ENCODE measurements at regions not wholly inside any gene's neighbourhood (a gene's known extent, or its start where the extent isn't known, plus 50 kb on each side); places are given as distances from the start of the nearest gene placed in this dataset.
"Not testable (repeated sequence)": the region's sequence is repeated elsewhere in the genome, so short reads cannot be mapped to it uniquely, and the experiment has no call there.

GRCh38 chr2:51301381-51301780 lies 269.4 kb upstream of the NRXN1 start:
- H3K36me3 Mint-ChIP-seq (ENCODE audit: low read depth) = no peaks in the 10 kb centered on the region
- no peaks in the 10 kb centered on the region for H3K4me1 Mint-ChIP-seq (ENCODE audit: low read depth)
- H3K27ac Mint-ChIP-seq = no peak overlapping the region
- peaks cover 18% of the 10 kb centered on the region for H3K9me3 Mint-ChIP-seq
- intact Hi-C loops (cut with micrococcal nuclease) = no loop called here
- H3K27me3 Mint-ChIP-seq = no peaks in the 10 kb centered on the region
- H3K4me3 Mint-ChIP-seq = no peak overlapping the region

- H3K9me3 Mint-ChIP-seq = peaks cover 5% of the 10 kb centered on the region
- no peaks in the 10 kb centered on the region for H3K4me1 Mint-ChIP-seq (ENCODE audit: low read depth)
- no peaks in the 10 kb centered on the region for H3K36me3 Mint-ChIP-seq (ENCODE audit: low read depth)
- H3K27ac Mint-ChIP-seq = no peak overlapping the region
- no peaks in the 10 kb centered on the region for H3K27me3 Mint-ChIP-seq
- no peak overlapping the region for H3K4me3 Mint-ChIP-seq
- intact Hi-C loops (cut with micrococcal nuclease) = no loop called here
Observed at GRCh38 chr2:51299370-51299769, 267.4 kb upstream of the NRXN1 start.

- Mint-ChIP-seq H3K9me3 (peaks cover 6% of the 10 kb centered on the region), H3K27ac (no peak overlapping the region), H3K4me3 (no peak overlapping the region), H3K27me3 (no peaks in the 10 kb centered on the region), H3K36me3 (ENCODE audit: low read depth) (no peaks in the 10 kb centered on the region), H3K4me1 (ENCODE audit: low read depth) (no peaks in the 10 kb centered on the region)
- intact Hi-C loops (cut with micrococcal nuclease) = no loop called here
Observed at GRCh38 chr2:51297488-51297887, 265.6 kb upstream of the NRXN1 start.

- no peak overlapping the region for H3K4me3 Mint-ChIP-seq
- no peak overlapping the region for H3K27ac Mint-ChIP-seq
- no peaks in the 10 kb centered on the region for H3K4me1 Mint-ChIP-seq (ENCODE audit: low read depth)
- intact Hi-C loops (cut with micrococcal nuclease) = no loop called here
- H3K27me3 Mint-ChIP-seq = no peaks in the 10 kb centered on the region
- H3K9me3 Mint-ChIP-seq = peaks cover 22% of the 10 kb centered on the region
- no peaks in the 10 kb centered on the region for H3K36me3 Mint-ChIP-seq (ENCODE audit: low read depth)
Observed at GRCh38 chr2:51293566-51294200, 261.8 kb upstream of the NRXN1 start.

- no peak overlapping the region for H3K27ac Mint-ChIP-seq
- peaks cover 22% of the 10 kb centered on the region for H3K9me3 Mint-ChIP-seq
- intact Hi-C loops (cut with micrococcal nuclease) = no loop called here
- H3K27me3 Mint-ChIP-seq = no peaks in the 10 kb centered on the region
- no peak overlapping the region for H3K4me3 Mint-ChIP-seq
- no peaks in the 10 kb centered on the region for H3K4me1 Mint-ChIP-seq (ENCODE audit: low read depth)
- no peaks in the 10 kb centered on the region for H3K36me3 Mint-ChIP-seq (ENCODE audit: low read depth)
Observed at GRCh38 chr2:51291762-51292551, 260.0 kb upstream of the NRXN1 start.

- no peak overlapping the region for H3K27ac Mint-ChIP-seq
- intact Hi-C loops (cut with micrococcal nuclease) = no loop called here
- no peaks in the 10 kb centered on the region for H3K27me3 Mint-ChIP-seq
- peaks cover 34% of the 10 kb centered on the region for H3K9me3 Mint-ChIP-seq
- H3K4me1 Mint-ChIP-seq (ENCODE audit: low read depth) = no peaks in the 10 kb centered on the region
- no peak overlapping the region for H3K4me3 Mint-ChIP-seq
- no peaks in the 10 kb centered on the region for H3K36me3 Mint-ChIP-seq (ENCODE audit: low read depth)
Observed at GRCh38 chr2:51290725-51291124, 258.8 kb upstream of the NRXN1 start.

GRCh38 chr2:51289045-51289444 lies 257.1 kb upstream of the NRXN1 start:
- no peak overlapping the region for H3K4me3 Mint-ChIP-seq
- intact Hi-C loops (cut with micrococcal nuclease) = no loop called here
- no peaks in the 10 kb centered on the region for H3K27me3 Mint-ChIP-seq
- peaks cover 28% of the 10 kb centered on the region for H3K9me3 Mint-ChIP-seq
- H3K27ac Mint-ChIP-seq = no peak overlapping the region
- no peaks in the 10 kb centered on the region for H3K36me3 Mint-ChIP-seq (ENCODE audit: low read depth)
- no peaks in the 10 kb centered on the region for H3K4me1 Mint-ChIP-seq (ENCODE audit: low read depth)

GRCh38 chr2:51268191-51268590 lies 236.3 kb upstream of the NRXN1 start:
- intact Hi-C loops (cut with micrococcal nuclease) = no loop called here

GRCh38 chr2:51265539-51265938 lies 233.6 kb upstream of the NRXN1 start:
- no peaks in the 10 kb centered on the region for H3K4me1 Mint-ChIP-seq (ENCODE audit: low read depth)
- H3K9me3 Mint-ChIP-seq = peaks cover 8% of the 10 kb centered on the region
- no peaks in the 10 kb centered on the region for H3K36me3 Mint-ChIP-seq (ENCODE audit: low read depth)
- H3K27ac Mint-ChIP-seq = no peak overlapping the region
- H3K27me3 Mint-ChIP-seq = no peaks in the 10 kb centered on the region
- intact Hi-C loops (cut with micrococcal nuclease) = no loop called here
- H3K4me3 Mint-ChIP-seq = no peak overlapping the region

More at GRCh38 chr2:51268191-51268590, 236.3 kb upstream of the NRXN1 start:
- Mint-ChIP-seq H3K36me3 (ENCODE audit: low read depth) (no peaks in the 10 kb centered on the region), H3K27ac (no peak overlapping the region), H3K4me3 (no peak overlapping the region), H3K27me3 (no peaks in the 10 kb centered on the region), H3K4me1 (ENCODE audit: low read depth) (no peaks in the 10 kb centered on the region), H3K9me3 (peaks cover 1% of the 10 kb centered on the region)

- H3K27me3 Mint-ChIP-seq = no peaks in the 10 kb centered on the region
- H3K4me3 Mint-ChIP-seq = no peak overlapping the region
- intact Hi-C loops (cut with micrococcal nuclease) = no loop called here
- no peak overlapping the region for H3K27ac Mint-ChIP-seq
- no peaks in the 10 kb centered on the region for H3K36me3 Mint-ChIP-seq (ENCODE audit: low read depth)
- H3K9me3 Mint-ChIP-seq = peaks cover 8% of the 10 kb centered on the region
- H3K4me1 Mint-ChIP-seq (ENCODE audit: low read depth) = no peaks in the 10 kb centered on the region
Observed at GRCh38 chr2:51263951-51264350, 232.0 kb upstream of the NRXN1 start.

GRCh38 chr2:51263101-51263500 lies 231.2 kb upstream of the NRXN1 start:
- H3K9me3 Mint-ChIP-seq; H3K36me3 Mint-ChIP-seq (ENCODE audit: low read depth); H3K27ac Mint-ChIP-seq; intact Hi-C loops (cut with micrococcal nuclease); H3K4me3 Mint-ChIP-seq; H3K4me1 Mint-ChIP-seq (ENCODE audit: low read depth); H3K27me3 Mint-ChIP-seq: not testable (repeated sequence)

- H3K9me3 Mint-ChIP-seq = peaks cover 34% of the 10 kb centered on the region
- H3K4me3 Mint-ChIP-seq = no peak overlapping the region
- no peaks in the 10 kb centered on the region for H3K4me1 Mint-ChIP-seq (ENCODE audit: low read depth)
- no peaks in the 10 kb centered on the region for H3K27me3 Mint-ChIP-seq
- H3K36me3 Mint-ChIP-seq (ENCODE audit: low read depth) = no peaks in the 10 kb centered on the region
- intact Hi-C loops (cut with micrococcal nuclease) = no loop called here
- no peak overlapping the region for H3K27ac Mint-ChIP-seq
Observed at GRCh38 chr2:51258301-51258700, 226.4 kb upstream of the NRXN1 start.

GRCh38 chr2:51256736-51257135 lies 224.8 kb upstream of the NRXN1 start:
- intact Hi-C loops (cut with micrococcal nuclease) = no loop called here
- Mint-ChIP-seq H3K27ac (no peak overlapping the region), H3K4me1 (ENCODE audit: low read depth) (no peaks in the 10 kb centered on the region), H3K9me3 (peaks cover 29% of the 10 kb centered on the region), H3K4me3 (no peak overlapping the region), H3K27me3 (no peaks in the 10 kb centered on the region), H3K36me3 (ENCODE audit: low read depth) (no peaks in the 10 kb centered on the region)

- H3K27ac Mint-ChIP-seq = no peak overlapping the region
- intact Hi-C loops (cut with micrococcal nuclease) = no loop called here
Observed at GRCh38 chr2:51251356-51251755, 219.4 kb upstream of the NRXN1 start.

More at GRCh38 chr2:51251356-51251755, 219.4 kb upstream of the NRXN1 start:
- H3K36me3 Mint-ChIP-seq (ENCODE audit: low read depth) = no peaks in the 10 kb centered on the region
- no peaks in the 10 kb centered on the region for H3K27me3 Mint-ChIP-seq
- no peaks in the 10 kb centered on the region for H3K4me1 Mint-ChIP-seq (ENCODE audit: low read depth)
- peaks cover 34% of the 10 kb centered on the region for H3K9me3 Mint-ChIP-seq
- no peak overlapping the region for H3K4me3 Mint-ChIP-seq
